ENCODE measurements at regions not wholly inside any gene's neighbourhood (a gene's known extent, or its start where the extent isn't known, plus 50 kb on each side); places are given as distances from the start of the nearest gene placed in this dataset.
"Not testable (repeated sequence)": the region's sequence is repeated elsewhere in the genome, so short reads cannot be mapped to it uniquely, and the experiment has no call there.

DNA sequence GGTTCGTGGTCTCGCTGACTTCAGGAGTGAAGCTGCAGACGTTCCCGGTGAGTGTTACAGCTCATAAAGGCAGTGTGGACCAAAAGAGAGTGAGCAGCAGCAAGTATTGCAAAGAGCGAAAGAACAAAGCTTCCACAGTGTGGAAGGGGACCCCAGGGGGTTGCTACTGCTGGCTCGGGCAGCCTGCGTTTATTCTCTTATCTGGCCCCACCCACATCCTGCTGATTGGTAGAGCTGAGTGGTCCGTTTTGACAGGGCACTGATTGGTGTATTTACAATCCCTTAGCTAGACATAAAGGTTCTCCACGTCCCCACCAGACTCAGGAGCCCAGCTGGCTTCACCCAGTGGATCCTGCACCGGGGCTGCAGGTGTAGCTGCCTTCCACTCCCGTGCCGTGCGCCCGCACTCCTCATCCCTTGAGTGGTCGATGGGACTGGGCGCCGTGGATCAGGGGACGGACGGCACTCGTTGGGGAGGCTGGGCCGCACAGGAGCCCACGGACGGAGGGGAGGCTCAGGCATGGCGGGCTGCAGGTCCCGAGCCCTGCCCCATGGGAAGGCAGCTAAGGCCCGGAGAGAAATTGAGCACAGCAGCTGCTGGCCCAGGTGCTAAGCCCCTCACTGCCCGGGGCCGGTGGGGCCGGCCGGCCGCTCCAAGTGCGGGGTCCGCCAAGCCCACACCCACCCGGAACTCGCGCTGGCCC lies 2661.6 kb upstream of the PCDH20 start:
- TF ChIP-seq POLR2A (IDR thresholded peaks at IDR 0.05): not testable (repeated sequence)
- TF ChIP-seq, protein P1, sequence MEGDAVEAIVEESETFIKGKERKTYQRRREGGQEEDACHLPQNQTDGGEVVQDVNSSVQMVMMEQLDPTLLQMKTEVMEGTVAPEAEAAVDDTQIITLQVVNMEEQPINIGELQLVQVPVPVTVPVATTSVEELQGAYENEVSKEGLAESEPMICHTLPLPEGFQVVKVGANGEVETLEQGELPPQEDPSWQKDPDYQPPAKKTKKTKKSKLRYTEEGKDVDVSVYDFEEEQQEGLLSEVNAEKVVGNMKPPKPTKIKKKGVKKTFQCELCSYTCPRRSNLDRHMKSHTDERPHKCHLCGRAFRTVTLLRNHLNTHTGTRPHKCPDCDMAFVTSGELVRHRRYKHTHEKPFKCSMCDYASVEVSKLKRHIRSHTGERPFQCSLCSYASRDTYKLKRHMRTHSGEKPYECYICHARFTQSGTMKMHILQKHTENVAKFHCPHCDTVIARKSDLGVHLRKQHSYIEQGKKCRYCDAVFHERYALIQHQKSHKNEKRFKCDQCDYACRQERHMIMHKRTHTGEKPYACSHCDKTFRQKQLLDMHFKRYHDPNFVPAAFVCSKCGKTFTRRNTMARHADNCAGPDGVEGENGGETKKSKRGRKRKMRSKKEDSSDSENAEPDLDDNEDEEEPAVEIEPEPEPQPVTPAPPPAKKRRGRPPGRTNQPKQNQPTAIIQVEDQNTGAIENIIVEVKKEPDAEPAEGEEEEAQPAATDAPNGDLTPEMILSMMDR (IDR thresholded peaks at IDR 0.05 in 4 of 5, conservative IDR thresholded peaks at IDR 0.05 in 1 of 5): not testable (repeated sequence)

Measured in gastrocnemius medialis (tissue), 4 donors.